Parathyroid adenoma (tissue), 2 donors: ENCODE measurements at regions not wholly inside any gene's neighbourhood (a gene's known extent, or its start where the extent isn't known, plus 50 kb on each side); places are given as distances from the start of the nearest gene placed in this dataset.

ENCODE experiments used
- H2AFZ ChIP-seq: fragments of 300-600 bp; sonication (generic); one replicate; pipeline ENCODE4 v1.7.0; 2017; ENCODE audit warnings: antibody characterized with exemption, mild to moderate bottlenecking
- H3K27ac ChIP-seq: fragments of 300-600 bp; sonication (generic); one replicate; pipeline ENCODE4 v1.7.0; 2017
- H3K27me3 ChIP-seq: fragments of 300-600 bp; sonication (generic); one replicate; pipeline ENCODE4 v1.7.0; 2017; ENCODE audit warnings: low read length; ENCODE audit not compliant: control insufficient read depth, insufficient read depth
- H3K36me3 ChIP-seq: fragments of 300-600 bp; sonication (generic); one replicate; pipeline ENCODE4 v1.7.0; 2017; ENCODE audit warnings: low read length; ENCODE audit not compliant: control insufficient read depth, insufficient read depth
- H3K4me1 ChIP-seq: fragments of 300-600 bp; sonication (generic); one replicate; pipeline ENCODE4 v1.7.0; 2017; ENCODE audit warnings: control low read depth
- H3K4me2 ChIP-seq: fragments of 300-600 bp; sonication (generic); one replicate; pipeline ENCODE4 v1.7.0; 2017; ENCODE audit warnings: low read length
- H3K4me3 ChIP-seq: fragments of 300-600 bp; sonication (generic); one replicate; pipeline ENCODE4 v1.7.0; 2017; ENCODE audit warnings: low read depth, low read length
- H3K79me2 ChIP-seq: fragments of 300-600 bp; sonication (generic); one replicate; pipeline ENCODE4 v1.7.0; 2017; ENCODE audit warnings: control low read depth
- H3K9ac ChIP-seq: fragments of 300-600 bp; sonication (generic); one replicate; pipeline ENCODE4 v1.7.0; 2017; ENCODE audit warnings: mild to moderate bottlenecking
- H3K9me3 ChIP-seq: fragments of 300-600 bp; sonication (generic); one replicate; pipeline ENCODE4 v1.7.0; 2017; ENCODE audit warnings: low read length; ENCODE audit not compliant: control insufficient read depth
- TF ChIP-seq, protein P1 (sequence below): fragments of 300-600 bp; sonication (generic); IDR thresholded peaks from one replicate; pipeline ENCODE4 v1.7.0; 2017; ENCODE audit warnings: antibody characterized with exemption, mild to moderate bottlenecking
- donor health status: primary hyperparathyroidism.

DNA sequence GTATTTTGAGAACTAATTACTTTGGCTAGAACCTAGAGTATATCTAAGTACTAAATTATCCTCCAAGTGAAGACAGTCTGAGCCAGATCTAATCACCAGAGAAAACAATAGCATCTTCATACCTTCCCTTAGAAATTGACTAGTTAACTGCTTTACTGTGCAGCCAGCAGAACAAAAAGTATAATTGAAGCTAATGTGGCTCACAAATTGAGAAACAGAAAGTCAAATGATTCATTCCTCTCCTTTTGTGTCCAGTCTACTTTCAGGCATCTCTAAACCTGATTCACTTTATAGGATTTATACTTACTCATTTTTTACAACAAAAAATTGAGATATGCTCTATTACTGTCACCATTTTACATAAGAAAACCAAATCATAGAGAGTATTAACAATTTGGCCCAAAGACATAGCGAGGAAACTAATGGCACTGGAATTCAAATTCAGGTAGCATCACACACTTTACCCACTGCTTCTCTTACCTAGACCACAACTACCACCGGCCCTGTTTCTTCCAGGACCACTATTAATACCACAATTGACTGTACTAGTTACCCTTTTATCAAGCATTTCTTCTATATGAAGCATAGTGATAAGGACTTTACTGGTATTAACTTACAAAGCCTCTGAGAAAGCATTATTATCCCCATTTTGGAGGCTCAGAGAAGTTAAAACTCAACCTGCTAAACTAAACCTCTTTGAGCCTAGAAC, 1402.6 kb upstream of the TENM4 start:
- H3K4me1 ChIP-seq: no peaks in the 10 kb centered on the region
- no peak overlapping the region for H3K27ac ChIP-seq
- no peak overlapping the region for H3K9ac ChIP-seq
- TF ChIP-seq, protein P1, sequence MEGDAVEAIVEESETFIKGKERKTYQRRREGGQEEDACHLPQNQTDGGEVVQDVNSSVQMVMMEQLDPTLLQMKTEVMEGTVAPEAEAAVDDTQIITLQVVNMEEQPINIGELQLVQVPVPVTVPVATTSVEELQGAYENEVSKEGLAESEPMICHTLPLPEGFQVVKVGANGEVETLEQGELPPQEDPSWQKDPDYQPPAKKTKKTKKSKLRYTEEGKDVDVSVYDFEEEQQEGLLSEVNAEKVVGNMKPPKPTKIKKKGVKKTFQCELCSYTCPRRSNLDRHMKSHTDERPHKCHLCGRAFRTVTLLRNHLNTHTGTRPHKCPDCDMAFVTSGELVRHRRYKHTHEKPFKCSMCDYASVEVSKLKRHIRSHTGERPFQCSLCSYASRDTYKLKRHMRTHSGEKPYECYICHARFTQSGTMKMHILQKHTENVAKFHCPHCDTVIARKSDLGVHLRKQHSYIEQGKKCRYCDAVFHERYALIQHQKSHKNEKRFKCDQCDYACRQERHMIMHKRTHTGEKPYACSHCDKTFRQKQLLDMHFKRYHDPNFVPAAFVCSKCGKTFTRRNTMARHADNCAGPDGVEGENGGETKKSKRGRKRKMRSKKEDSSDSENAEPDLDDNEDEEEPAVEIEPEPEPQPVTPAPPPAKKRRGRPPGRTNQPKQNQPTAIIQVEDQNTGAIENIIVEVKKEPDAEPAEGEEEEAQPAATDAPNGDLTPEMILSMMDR: no peak
- no peak overlapping the region for H3K4me2 ChIP-seq
- no peaks in the 10 kb centered on the region for H3K79me2 ChIP-seq
- no peak overlapping the region for H2AFZ ChIP-seq
- no peaks in the 10 kb centered on the region for H3K36me3 ChIP-seq
- no peaks in the 10 kb centered on the region for H3K9me3 ChIP-seq
- no peak overlapping the region for H3K4me3 ChIP-seq
- no peaks in the 10 kb centered on the region for H3K27me3 ChIP-seq

DNA sequence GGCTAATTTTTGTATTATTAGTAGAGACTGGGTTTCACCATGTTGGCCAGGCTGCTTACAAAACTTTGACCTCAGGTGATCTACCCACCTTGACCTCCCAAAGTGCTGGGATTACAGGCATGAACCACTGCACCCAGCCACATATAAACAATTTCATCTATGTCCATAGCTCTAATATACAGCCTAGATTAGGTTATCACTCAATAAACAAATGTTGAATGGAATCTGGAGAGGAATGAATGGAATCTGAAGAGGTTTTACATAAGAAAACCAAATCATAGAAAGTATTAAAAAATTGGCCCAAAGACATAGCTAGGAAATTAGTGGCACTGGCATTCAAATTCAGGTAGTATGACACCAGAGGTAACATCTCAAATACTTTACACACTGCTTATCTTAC, 1401.4 kb upstream of the TENM4 start:
- Histone ChIP-seq H3K27me3 (no peaks in the 10 kb centered on the region), H3K4me1 (no peaks in the 10 kb centered on the region), H3K79me2 (no peaks in the 10 kb centered on the region), H3K27ac (no peak overlapping the region), H3K9ac (no peak overlapping the region), H3K9me3 (no peaks in the 10 kb centered on the region), H3K36me3 (no peaks in the 10 kb centered on the region), H3K4me2 (no peak overlapping the region), H3K4me3 (no peak overlapping the region), H2AFZ (no peak overlapping the region)
- TF ChIP-seq, protein P1: no peak

DNA sequence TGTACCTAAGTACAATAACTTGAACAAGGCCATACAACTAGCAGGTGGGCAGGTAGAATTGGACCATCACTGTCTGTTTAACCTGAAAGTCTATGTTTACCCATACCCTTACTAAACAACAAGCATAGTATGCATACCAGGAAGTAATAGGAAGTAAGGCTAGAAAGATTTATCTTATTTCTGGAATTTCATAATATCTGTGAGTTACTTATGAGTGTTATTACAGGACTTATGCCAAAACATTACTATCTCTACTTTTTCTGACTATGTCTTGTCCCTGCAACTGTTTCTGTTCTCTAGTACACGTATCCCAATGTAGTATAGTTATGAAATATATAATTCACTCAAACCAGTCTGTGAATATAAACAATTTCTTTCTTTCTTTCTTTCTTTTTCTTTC, 1400.8 kb upstream of the TENM4 start:
- H2AFZ ChIP-seq: no peak overlapping the region
- no peaks in the 10 kb centered on the region for H3K27me3 ChIP-seq
- no peaks in the 10 kb centered on the region for H3K9me3 ChIP-seq
- no peak overlapping the region for H3K27ac ChIP-seq
- H3K36me3 ChIP-seq: no peaks in the 10 kb centered on the region
- TF ChIP-seq, protein P1: no peak
- H3K4me3 ChIP-seq: no peak overlapping the region
- H3K9ac ChIP-seq: no peak overlapping the region
- H3K4me1 ChIP-seq: no peaks in the 10 kb centered on the region
- no peaks in the 10 kb centered on the region for H3K79me2 ChIP-seq
- no peak overlapping the region for H3K4me2 ChIP-seq

DNA sequence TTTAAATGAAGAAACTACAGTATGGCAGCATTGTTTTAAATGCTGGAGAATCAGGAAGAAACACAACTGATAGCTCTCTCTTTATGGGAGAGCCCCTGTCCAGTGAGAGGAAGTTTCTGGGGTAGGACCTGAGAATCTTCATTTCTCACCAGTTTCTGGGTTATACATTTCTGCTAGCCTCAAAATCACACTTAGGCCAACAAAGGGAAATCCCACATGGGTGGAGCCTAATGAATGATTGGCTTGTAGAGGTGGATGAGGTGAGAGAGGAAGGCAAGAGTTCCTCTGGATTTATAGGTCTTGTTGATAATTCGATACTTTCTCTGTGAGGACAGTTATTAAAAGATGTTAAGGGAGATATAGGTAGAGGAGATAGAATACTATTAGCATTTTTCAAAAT, 1397.3 kb upstream of the TENM4 start:
- Histone ChIP-seq H3K79me2 (no peaks in the 10 kb centered on the region), H3K4me3 (no peak overlapping the region), H2AFZ (no peak overlapping the region), H3K27me3 (no peaks in the 10 kb centered on the region), H3K4me1 (no peaks in the 10 kb centered on the region), H3K4me2 (no peak overlapping the region), H3K9me3 (no peaks in the 10 kb centered on the region), H3K27ac (no peak overlapping the region), H3K9ac (no peak overlapping the region), H3K36me3 (no peaks in the 10 kb centered on the region)
- TF ChIP-seq, protein P1: no peak

DNA sequence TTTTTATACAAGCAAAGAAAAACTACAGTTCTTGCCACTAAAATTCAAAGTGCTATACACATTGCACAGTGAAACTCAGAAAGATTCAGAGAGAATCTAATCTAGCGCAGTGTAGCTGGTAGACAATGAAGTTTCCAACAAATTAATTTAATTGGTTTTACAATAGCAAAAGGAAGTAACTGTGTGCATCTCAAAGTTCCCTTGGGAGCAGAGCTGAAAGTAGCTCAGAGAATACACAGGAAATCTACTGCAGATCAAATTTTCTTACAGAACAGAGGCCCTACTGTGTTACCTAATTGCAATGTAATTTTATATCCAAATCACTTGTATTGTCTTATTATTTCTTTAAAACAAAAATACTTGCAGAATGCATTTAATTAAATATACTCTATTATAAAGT, 1396.2 kb upstream of the TENM4 start:
- TF ChIP-seq, protein P1: no peak
- no peak overlapping the region for H3K27ac ChIP-seq
- no peak overlapping the region for H3K9ac ChIP-seq
- no peaks in the 10 kb centered on the region for H3K4me1 ChIP-seq
- no peak overlapping the region for H2AFZ ChIP-seq
- H3K4me3 ChIP-seq: no peak overlapping the region
- no peaks in the 10 kb centered on the region for H3K27me3 ChIP-seq
- H3K36me3 ChIP-seq: no peaks in the 10 kb centered on the region
- no peaks in the 10 kb centered on the region for H3K9me3 ChIP-seq
- no peak overlapping the region for H3K4me2 ChIP-seq
- no peaks in the 10 kb centered on the region for H3K79me2 ChIP-seq
